Activated T-helper 1 cell treated with anti-CD3 and anti-CD28 coated beads, Interleukin-12 subunit alpha, Interleukin-12 subunit beta, Interleukin-2, Interleukin-4 antibody, amounts not matched to agents 30 ng/mL and 10 ng/mL and 1 ng/mL, durations not matched to agents 14 hours and 24 hours and 36 hours (primary cell): ENCODE measurements at regions not wholly inside any gene's neighbourhood (a gene's known extent, or its start where the extent isn't known, plus 50 kb on each side); places are given as distances from the start of the nearest gene placed in this dataset.
"Not testable (repeated sequence)": the region's sequence is repeated elsewhere in the genome, so short reads cannot be mapped to it uniquely, and the experiment has no call there.

Source experiments
- DNase-seq: peaks from one replicate; pipeline ENCODE4 v3.0.0; 2021; ENCODE audit warnings: low spot score
- H3K27ac Mint-ChIP-seq: one replicate; pipeline ENCODE4 v1.8.0; 2021; ENCODE audit warnings: mild to moderate bottlenecking, mixed read lengths
- H3K27me3 Mint-ChIP-seq: one replicate; pipeline ENCODE4 v1.8.0; 2022; ENCODE audit warnings: mild to moderate bottlenecking, moderate library complexity, mixed read lengths; ENCODE audit not compliant: insufficient read depth
- H3K36me3 Mint-ChIP-seq: one replicate; pipeline ENCODE4 v1.8.0; 2021; ENCODE audit warnings: low read depth, mixed read lengths
- H3K4me1 Mint-ChIP-seq: one replicate; pipeline ENCODE4 v1.8.0; 2021; ENCODE audit warnings: low read depth, mixed read lengths
- H3K4me3 Mint-ChIP-seq: one replicate; pipeline ENCODE4 v1.8.0; 2021; ENCODE audit warnings: mild to moderate bottlenecking, moderate library complexity, mixed read lengths
- H3K9me3 Mint-ChIP-seq: one replicate; pipeline ENCODE4 v1.8.0; 2021; ENCODE audit warnings: mixed read lengths
- intact Hi-C: fragments of 100-400 bp; cut with micrococcal nuclease; formaldehyde crosslinking; loops from one replicate; pipeline ENCODE4 v1.15.1; 2024

DNA sequence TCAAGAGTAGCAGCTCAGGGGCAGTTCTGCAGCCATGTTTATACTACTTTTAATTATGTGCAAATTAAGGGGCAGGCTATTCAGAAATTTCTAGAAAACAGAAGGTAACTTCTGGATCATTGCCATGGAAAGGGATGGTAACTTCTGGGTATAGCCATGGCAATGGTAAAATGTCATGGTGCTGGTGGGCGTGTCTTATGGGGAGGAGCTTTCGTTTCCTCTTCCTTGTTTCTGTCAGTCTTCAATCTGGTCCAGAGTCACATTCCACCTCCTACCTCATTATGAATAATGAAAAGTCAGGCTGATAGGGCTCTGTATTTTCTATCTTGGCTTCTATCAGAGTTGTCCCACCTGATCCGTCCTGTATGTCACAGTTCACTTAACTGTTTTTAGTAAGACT, 366.0 kb downstream of the SRGAP2C start:
- not testable (repeated sequence) for H3K4me3 Mint-ChIP-seq, DNase-seq, H3K27ac Mint-ChIP-seq, H3K27me3 Mint-ChIP-seq, H3K9me3 Mint-ChIP-seq
- intact Hi-C loops = loop anchor here (10.0 kb wide), 1 partner anchor 86 kb away; no protein-coding TSS in a partner anchor
- Mint-ChIP-seq H3K36me3 (peaks cover 14% of the 10 kb centered on the region), H3K4me1 (peaks cover 57% of the 10 kb centered on the region)

DNA sequence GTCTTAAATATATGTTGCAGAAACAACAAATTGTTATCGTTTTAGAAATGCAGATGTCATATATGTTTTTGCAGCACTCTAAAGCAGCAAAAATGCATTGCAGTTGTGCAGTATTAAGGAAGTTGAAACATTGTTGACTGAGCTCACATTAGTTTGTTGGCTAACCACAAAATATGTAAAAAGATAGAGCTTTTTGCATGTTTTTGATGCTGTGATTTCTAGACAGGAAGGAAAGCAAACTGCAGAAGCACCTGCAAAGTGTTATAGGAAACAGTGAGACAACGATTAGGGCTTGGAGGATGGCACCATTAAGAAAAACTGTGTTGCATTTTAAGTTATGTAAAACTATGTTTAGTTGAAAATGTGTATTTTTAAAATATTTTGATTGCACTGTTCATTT, 366.7 kb downstream of the SRGAP2C start:
- H3K27ac Mint-ChIP-seq = peak overlapping the region; percentile 52
- H3K4me3 Mint-ChIP-seq = peak overlapping the region; percentile 32
- peak; percentile 8 for DNase-seq
- intact Hi-C loops = loop anchor here (10.0 kb wide), 1 partner anchor 87 kb away; no protein-coding TSS in a partner anchor
- H3K4me1 Mint-ChIP-seq = peaks cover 54% of the 10 kb centered on the region
- H3K9me3 Mint-ChIP-seq, H3K27me3 Mint-ChIP-seq: not testable (repeated sequence)
- H3K36me3 Mint-ChIP-seq = peaks cover 11% of the 10 kb centered on the region

DNA sequence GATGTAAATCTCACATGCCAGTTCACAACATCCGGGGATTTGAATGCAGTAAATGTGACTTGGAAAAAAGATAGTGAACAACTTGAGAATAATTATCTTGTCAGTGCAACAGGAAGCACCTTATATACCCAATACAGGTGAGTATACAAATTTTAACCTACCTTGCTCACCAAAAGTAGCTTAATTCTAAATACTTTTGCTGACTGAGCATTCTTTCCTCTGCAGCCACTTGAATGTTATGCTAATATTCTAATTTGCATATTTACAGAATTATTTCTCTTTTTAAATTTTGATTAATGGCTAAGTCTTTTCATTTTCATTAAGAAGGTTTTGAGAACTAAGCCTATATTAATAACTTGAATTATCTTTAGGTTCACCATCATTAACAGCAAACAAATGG, 371.8 kb downstream of the SRGAP2C start:
- not testable (repeated sequence) for DNase-seq, H3K27ac Mint-ChIP-seq, H3K9me3 Mint-ChIP-seq, H3K27me3 Mint-ChIP-seq, H3K36me3 Mint-ChIP-seq, H3K4me3 Mint-ChIP-seq
- peaks cover 22% of the 10 kb centered on the region for H3K4me1 Mint-ChIP-seq
- intact Hi-C loops = loop anchor here (10.0 kb wide), 1 partner anchor 92 kb away; no protein-coding TSS in a partner anchor

DNA sequence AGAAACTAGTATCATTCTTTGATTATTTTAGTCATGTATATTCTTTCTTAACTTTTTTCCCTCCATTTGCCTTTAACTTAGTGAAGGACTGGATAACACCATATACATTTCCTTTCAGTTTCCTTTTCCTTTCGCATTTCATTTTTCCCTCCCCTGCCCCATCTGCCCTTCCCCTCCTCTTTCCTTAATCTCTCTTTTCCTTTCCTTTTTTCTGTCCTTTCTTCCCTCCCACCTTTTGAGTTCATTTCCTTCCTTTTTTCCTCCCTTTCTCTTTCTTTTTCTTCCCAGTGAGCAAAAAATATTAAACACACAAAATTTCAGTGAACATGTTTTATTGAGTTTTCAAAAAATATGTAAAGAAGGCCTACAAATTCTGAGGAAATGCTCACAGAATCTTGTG, 373.3 kb downstream of the SRGAP2C start:
- Mint-ChIP-seq H3K36me3 (peaks cover 13% of the 10 kb centered on the region), H3K27ac (peak overlapping the region; percentile 36)
- H3K9me3 Mint-ChIP-seq, H3K27me3 Mint-ChIP-seq, DNase-seq, H3K4me3 Mint-ChIP-seq, H3K4me1 Mint-ChIP-seq: not testable (repeated sequence)
- intact Hi-C loops = loop anchor here (10.0 kb wide), 1 partner anchor 93 kb away; no protein-coding TSS in a partner anchor

DNA sequence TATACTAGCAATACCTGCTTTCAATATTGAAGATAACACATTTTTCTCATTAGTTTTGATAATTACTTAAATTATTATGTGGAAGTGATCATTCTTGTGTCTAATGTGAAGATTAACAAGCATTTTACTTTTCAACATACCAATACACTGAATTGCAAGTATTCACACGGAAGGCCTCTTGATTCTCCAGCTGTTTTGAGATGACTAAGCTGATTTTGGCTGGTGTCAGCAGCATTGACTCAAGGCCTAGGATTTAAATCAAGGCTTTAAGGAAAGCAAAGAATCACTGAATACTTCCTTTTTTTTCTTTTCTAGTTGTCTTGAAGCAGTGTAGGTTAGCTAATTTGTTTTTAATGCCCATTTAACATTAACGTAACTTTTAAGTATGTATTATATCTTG, 373.7 kb downstream of the SRGAP2C start:
- Mint-ChIP-seq H3K27me3 (no peaks in the 10 kb centered on the region), H3K9me3 (no peaks in the 10 kb centered on the region), H3K27ac (no peak overlapping the region), H3K4me1 (peaks cover 7% of the 10 kb centered on the region), H3K4me3 (no peak overlapping the region), H3K36me3 (peaks cover 15% of the 10 kb centered on the region)
- intact Hi-C loops = loop anchor here (10.0 kb wide), 1 partner anchor 94 kb away; no protein-coding TSS in a partner anchor
- no peak for DNase-seq

DNA sequence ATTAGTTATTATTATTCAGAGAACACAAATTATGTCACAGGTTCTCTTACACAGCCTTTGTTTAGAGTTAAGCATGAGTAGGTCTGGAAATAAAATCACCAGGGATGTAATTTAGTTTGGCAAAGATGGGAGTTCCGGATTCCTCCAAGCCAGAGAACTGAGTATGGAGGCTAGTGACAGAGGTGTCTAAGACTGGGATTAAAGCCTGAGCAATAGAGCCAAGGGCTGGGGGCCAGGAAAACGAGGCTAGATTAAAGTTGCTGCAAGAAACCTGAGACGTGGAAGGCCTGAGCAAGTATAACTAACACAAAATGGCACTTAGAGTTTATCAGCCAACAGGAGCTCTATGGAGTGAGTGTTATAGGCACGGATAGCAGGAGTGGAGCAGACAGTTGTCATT, 381.6 kb downstream of the SRGAP2C start:
- DNase-seq = no peak
- Mint-ChIP-seq H3K27ac (no peak overlapping the region), H3K9me3 (no peaks in the 10 kb centered on the region), H3K4me3 (no peak overlapping the region), H3K4me1 (peaks cover 4% of the 10 kb centered on the region), H3K27me3 (no peaks in the 10 kb centered on the region), H3K36me3 (peaks cover 18% of the 10 kb centered on the region)
- intact Hi-C loops = no loop called here

DNA sequence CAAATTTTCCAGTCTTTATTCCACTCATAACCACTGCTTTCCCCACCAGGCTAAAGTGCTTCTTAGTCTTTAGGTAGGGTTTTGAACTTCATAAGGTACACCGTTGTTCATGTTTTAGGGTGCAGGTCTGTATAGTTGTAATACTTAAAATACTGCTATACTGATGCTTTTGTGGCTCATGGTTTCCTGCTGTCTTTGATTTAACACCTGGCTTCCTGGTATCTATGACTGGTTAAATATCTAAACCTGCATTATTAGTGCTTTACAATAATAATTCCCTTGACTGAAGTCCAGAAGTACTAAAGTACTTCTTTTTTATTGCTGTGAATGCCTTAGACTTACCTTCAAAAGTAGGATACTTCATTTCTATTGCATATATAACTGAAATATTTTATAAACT, 384.7 kb downstream of the SRGAP2C start:
- intact Hi-C loops = no loop called here
- no peak overlapping the region for H3K4me3 Mint-ChIP-seq

DNA sequence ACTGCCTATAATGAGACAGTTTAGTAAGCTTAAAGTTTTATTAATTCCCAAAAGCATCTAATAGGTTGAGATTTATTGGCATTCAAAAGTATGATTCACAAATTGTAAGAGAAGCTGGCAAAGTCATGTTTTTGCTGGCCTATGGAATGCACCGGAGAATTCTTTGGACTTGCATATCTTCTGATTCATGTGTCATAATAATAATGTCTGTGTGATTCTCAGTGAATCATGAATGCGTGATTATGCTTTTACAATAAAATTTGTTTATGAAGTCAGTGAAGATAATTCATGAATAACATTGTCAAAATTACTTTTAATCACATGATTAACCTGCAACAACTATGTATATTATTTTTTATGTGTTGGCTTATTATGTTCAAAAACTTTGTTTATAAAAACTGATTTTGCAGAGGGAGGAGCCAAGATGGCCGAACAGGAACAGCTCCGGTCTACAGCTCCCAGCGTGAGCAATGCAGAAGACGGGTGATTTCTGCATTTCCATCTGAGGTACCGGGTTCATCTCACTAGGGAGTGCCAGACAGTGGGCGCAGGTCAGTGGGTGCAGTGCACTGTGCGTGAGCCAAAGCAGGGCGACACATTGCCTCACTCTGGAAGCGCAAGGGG, 389.2 kb downstream of the SRGAP2C start:
- peaks cover 25% of the 10 kb centered on the region for H3K36me3 Mint-ChIP-seq
- DNase-seq, H3K4me3 Mint-ChIP-seq, intact Hi-C loops, H3K27me3 Mint-ChIP-seq, H3K4me1 Mint-ChIP-seq, H3K27ac Mint-ChIP-seq: not testable (repeated sequence)
- peaks cover 18% of the 10 kb centered on the region for H3K9me3 Mint-ChIP-seq

More for the DNA sequence above, 384.7 kb downstream of the SRGAP2C start:
- Mint-ChIP-seq H3K36me3 (peaks cover 14% of the 10 kb centered on the region), H3K4me1 (peaks cover 4% of the 10 kb centered on the region), H3K27ac (no peak overlapping the region), H3K9me3 (no peaks in the 10 kb centered on the region), H3K27me3 (no peaks in the 10 kb centered on the region)
- DNase-seq = no peak

DNA sequence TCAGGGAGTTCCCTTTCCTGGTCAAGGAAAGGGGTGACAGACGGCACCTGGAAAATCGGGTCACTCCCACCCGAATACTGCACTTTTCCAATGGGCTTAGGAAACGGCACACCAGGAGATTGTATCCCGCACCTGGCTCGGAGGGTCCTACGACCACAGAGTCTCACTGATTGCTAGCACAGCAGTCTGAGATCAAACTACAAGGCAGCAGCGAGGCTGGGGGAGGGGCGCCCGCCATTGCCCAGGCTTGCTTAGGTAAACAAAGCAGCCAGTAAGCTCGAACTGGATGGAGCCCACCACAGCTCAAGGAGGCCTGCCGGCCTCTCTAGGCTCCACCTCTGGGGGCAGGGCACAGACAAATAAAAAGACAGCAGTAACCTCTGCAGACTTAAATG, 389.7 kb downstream of the SRGAP2C start:
- peaks cover 26% of the 10 kb centered on the region for H3K36me3 Mint-ChIP-seq
- intact Hi-C loops, DNase-seq, H3K4me1 Mint-ChIP-seq, H3K27me3 Mint-ChIP-seq, H3K27ac Mint-ChIP-seq, H3K4me3 Mint-ChIP-seq: not testable (repeated sequence)
- H3K9me3 Mint-ChIP-seq = peaks cover 20% of the 10 kb centered on the region

DNA sequence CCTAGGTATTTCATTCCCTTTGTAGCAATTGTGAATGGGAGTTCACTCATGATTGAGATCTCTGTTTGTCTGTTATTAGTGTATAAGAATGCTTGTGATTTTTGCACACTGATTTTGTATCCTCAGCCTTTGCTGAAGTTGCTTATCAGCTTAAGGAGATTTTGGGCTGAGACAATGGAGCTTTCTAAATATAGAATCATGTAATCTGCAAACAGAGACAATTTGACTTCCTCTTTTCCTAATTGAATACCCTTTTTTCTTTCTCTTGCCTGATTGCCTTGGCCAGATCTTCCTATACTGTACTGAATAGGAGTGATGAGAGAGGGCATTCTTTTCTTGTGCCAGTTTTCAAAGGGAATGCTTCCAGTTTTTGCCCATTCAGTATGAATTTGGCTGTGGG, 398.1 kb downstream of the SRGAP2C start:
- H3K27ac Mint-ChIP-seq, H3K4me3 Mint-ChIP-seq, intact Hi-C loops, H3K27me3 Mint-ChIP-seq, DNase-seq: not testable (repeated sequence)
- Mint-ChIP-seq H3K9me3 (peaks cover 50% of the 10 kb centered on the region), H3K4me1 (peaks cover 13% of the 10 kb centered on the region), H3K36me3 (peaks cover 43% of the 10 kb centered on the region)

DNA sequence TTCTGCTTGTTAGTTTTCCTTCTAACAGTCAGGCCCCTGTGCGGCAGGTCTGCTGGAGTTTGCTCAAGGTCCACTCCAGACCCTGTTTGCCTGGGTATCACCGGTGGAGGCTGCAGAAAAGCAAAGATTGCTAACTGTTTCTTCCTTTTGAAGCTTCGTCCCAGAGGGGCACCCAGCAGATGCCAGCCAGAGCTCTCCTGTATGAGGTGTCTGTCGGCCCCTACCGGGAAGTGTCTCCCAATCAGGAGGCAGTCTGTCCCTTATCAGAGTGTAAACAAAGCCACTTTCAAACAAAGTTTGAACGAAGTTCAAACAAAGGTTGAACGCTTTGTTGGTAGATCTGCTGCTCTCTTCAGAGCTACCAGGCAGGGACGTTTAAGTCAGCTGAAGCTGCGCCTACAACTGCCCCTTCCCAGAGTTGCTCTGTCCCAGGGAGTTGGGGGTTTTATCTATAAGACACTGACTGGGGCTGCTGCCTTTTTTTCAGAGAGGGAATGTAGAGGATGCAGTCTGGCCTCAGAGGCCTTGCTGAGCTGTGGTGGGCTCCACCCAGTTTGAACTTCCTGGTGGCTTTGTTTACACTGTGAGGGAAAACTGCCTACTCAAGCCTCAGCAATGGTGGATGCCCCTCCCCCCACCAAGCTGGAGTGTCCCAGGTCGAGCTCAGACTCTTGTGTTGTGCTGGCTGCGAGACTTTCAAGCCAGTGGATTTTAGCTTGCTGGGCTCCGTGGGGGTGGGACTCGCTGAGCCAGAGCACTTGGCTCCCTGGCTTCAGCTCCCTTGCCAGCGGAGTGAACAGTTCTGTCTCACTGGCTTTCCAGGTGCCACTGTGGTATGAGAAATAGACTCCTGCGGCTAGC, 401.8 kb downstream of the SRGAP2C start:
- DNase-seq = no peak
- intact Hi-C loops = no loop called here
- Mint-ChIP-seq H3K36me3 (peaks cover 43% of the 10 kb centered on the region), H3K4me1 (peaks cover 13% of the 10 kb centered on the region), H3K27me3 (peaks cover 1% of the 10 kb centered on the region), H3K27ac (peak overlapping the region; percentile 3), H3K9me3 (peaks cover 36% of the 10 kb centered on the region), H3K4me3 (no peak overlapping the region)

DNA sequence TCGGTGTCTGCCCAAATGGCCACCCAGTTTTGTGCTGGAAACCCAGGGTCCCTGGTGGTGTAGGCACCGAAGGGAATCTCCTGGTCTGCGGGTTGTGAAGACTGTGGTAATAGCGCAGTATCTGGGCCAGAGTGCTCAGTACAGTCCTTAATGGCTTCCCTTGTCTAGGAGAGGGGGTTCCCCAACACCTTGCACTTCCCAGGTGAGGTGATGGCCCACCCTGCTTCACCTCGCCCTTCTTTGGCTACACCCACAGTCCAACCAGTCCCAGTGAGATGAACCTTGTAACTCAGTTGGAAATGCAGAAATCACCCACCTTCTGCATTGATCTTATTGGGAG, 402.4 kb downstream of the SRGAP2C start:
- intact Hi-C loops = no loop called here
- H3K27me3 Mint-ChIP-seq = peaks cover 1% of the 10 kb centered on the region
- peaks cover 39% of the 10 kb centered on the region for H3K36me3 Mint-ChIP-seq
- H3K4me1 Mint-ChIP-seq = peaks cover 13% of the 10 kb centered on the region
- H3K27ac Mint-ChIP-seq = no peak overlapping the region
- no peak overlapping the region for H3K4me3 Mint-ChIP-seq
- DNase-seq = no peak
- peaks cover 30% of the 10 kb centered on the region for H3K9me3 Mint-ChIP-seq

DNA sequence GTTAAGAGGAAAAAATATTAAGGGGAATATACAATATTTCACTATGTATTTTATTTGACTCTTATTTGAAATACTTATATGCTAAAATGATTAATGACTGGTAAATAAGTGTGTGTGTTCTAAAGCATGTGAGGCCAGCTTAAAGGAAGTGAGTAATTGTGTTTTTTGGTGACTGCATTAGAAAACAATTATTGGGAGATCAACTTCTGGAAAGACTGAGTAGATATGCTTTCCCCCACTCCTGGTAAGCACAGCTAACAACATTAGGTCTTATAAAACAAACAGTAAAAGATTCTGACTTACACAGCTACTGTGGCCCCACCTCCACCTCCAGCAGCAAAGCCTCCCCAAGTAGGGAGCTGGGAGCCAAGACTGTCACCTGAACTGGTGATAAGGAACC, 403.0 kb downstream of the SRGAP2C start:
- intact Hi-C loops = no loop called here
- DNase-seq = no peak
- H3K27me3 Mint-ChIP-seq = no peaks in the 10 kb centered on the region
- H3K4me3 Mint-ChIP-seq = no peak overlapping the region
- H3K36me3 Mint-ChIP-seq = peaks cover 34% of the 10 kb centered on the region
- H3K4me1 Mint-ChIP-seq = peaks cover 13% of the 10 kb centered on the region
- peaks cover 24% of the 10 kb centered on the region for H3K9me3 Mint-ChIP-seq
- H3K27ac Mint-ChIP-seq = no peak overlapping the region
